SH-SY5Y (cell line): ENCODE measurements at regions not wholly inside any gene's neighbourhood (a gene's known extent, or its start where the extent isn't known, plus 50 kb on each side); places are given as distances from the start of the nearest gene placed in this dataset.

ENCODE experiments used
- GATA2 ChIP-seq: IDR thresholded peaks from 2 replicates; pipeline ENCODE4 v1.6.1; 2011; ENCODE audit warnings: mild to moderate bottlenecking, low read depth, low read length
- GATA3 ChIP-seq: IDR thresholded peaks from 2 replicates; pipeline ENCODE4 v1.6.1; 2011; ENCODE audit warnings: low read depth, mild to moderate bottlenecking, low read length, moderate library complexity

- TF ChIP-seq GATA2 (no peak), GATA3 (no peak)
Observed at GRCh38 chr21:15439726-15440125, 290.1 kb upstream of the USP25 start.
